H1 (cell line): ENCODE measurements at regions not wholly inside any gene's neighbourhood (a gene's known extent, or its start where the extent isn't known, plus 50 kb on each side); places are given as distances from the start of the nearest gene placed in this dataset.

Experiments used
- ASH2L ChIP-seq: fragments of 200-600, 300-600 bp; sonication (generic); IDR thresholded peaks from one replicate; pipeline ENCODE4 v1.7.1; 2017; ENCODE audit warnings: low read length
- BACH1 ChIP-seq: IDR thresholded peaks from 2 replicates; pipeline ENCODE4 v1.6.1; 2012; ENCODE audit warnings: low read length, improper control_type of control experiment
- CBX5 ChIP-seq: fragments of 300-800, 300-1000 bp; sonication (generic); IDR thresholded peaks from 2 replicates; pipeline ENCODE4 v1.7.1; 2016; ENCODE audit warnings: antibody characterized with exemption, low read length, low read depth
- CEBPB ChIP-seq: IDR thresholded peaks from 2 replicates; pipeline ENCODE4 v1.6.1; 2012; ENCODE audit warnings: low read depth, low read length
- CHD7 ChIP-seq: fragments of 300-600 bp; sonication (generic); IDR thresholded peaks from 2 replicates; pipeline ENCODE4 v1.7.1; 2012; ENCODE audit warnings: low read length, moderate library complexity, mild to moderate bottlenecking, inconsistent platforms; ENCODE audit not compliant: insufficient replicate concordance
- GTF2F1 ChIP-seq: IDR thresholded peaks from 2 replicates; pipeline ENCODE4 v1.6.1; 2012; ENCODE audit warnings: low read depth, low read length, improper control_type of control experiment, borderline replicate concordance
- JUND ChIP-seq: IDR thresholded peaks from 2 replicates; pipeline ENCODE4 v1.6.1; 2011; ENCODE audit warnings: mild to moderate bottlenecking, improper control_type of control experiment, low read length
- KDM4A ChIP-seq: IDR thresholded peaks from one replicate; pipeline ENCODE4 v1.7.1; 2012; ENCODE audit warnings: low read depth, mild to moderate bottlenecking, moderate library complexity, low read length, inconsistent platforms; ENCODE audit not compliant: severe bottlenecking
- PHF8 ChIP-seq: fragments of 200-600 bp; sonication (generic); conservative IDR thresholded peaks from 2 replicates; pipeline ENCODE4 v1.7.1; 2012; ENCODE audit warnings: low read depth, mild to moderate bottlenecking, inconsistent platforms, low read length, moderate library complexity
- POLR2AphosphoS5 ChIP-seq: IDR thresholded peaks from 2 replicates; pipeline ENCODE4 v1.6.1; 2011; ENCODE audit warnings: low read depth, low read length
- SIRT6 ChIP-seq: IDR thresholded peaks from one replicate; pipeline ENCODE4 v1.7.1; 2012; ENCODE audit warnings: low read length, inconsistent platforms
- TEAD4 ChIP-seq: IDR thresholded peaks from 2 replicates; pipeline ENCODE4 v1.6.1; 2012; ENCODE audit warnings: low read depth, low read length, inconsistent platforms, mixed read lengths

GRCh38 chr10:120402147-120402766 lies 54.8 kb upstream of the PLPP4 start (continued):
- no peak for TF ChIP-seq CHD7
- TF ChIP-seq BACH1, result no peak
- TF ChIP-seq ASH2L, result no peak
- no peak for TF ChIP-seq SIRT6
- no peak for TF ChIP-seq PHF8
- TF ChIP-seq CBX5, result no peak
- TF ChIP-seq TEAD4, result no peak
- TF ChIP-seq JUND, result no peak
- TF ChIP-seq POLR2AphosphoS5, result no peak
- TF ChIP-seq KDM4A, result no peak
- no peak for TF ChIP-seq CEBPB
- no peak for TF ChIP-seq GTF2F1
